A549 (cell line): ENCODE measurements at regions not wholly inside any gene's neighbourhood (a gene's known extent, or its start where the extent isn't known, plus 50 kb on each side); places are given as distances from the start of the nearest gene placed in this dataset.
"Not testable (repeated sequence)": the region's sequence is repeated elsewhere in the genome, so short reads cannot be mapped to it uniquely, and the experiment has no call there.

Experiments
- ATAC-seq, 2 experiments: fragments of 200-7000 bp in 1 of 2; fragments of >200 bp in 1 of 2; cut with Nextera tagmentation in 1 of 2; cut with Tn5 transposase in 1 of 2; 3 replicates each; pipeline versions ENCODE4 v1.8.0 to v1.9.1; 2018 to 2020; ENCODE audit warnings: mild to moderate bottlenecking in 1 of 2, moderate library complexity in 1 of 2
- CTCF ChIA-PET: fragments of 300-600 bp; sonication (Branson Sonifier 250); formaldehyde crosslinking; extraction: SDS; loops from one replicate; lab custom pipeline; 2021; ENCODE audit warnings: antibody characterized with exemption, inconsistent platforms; lab: Yijun Ruan, JAX
- POLR2A ChIA-PET: fragments of 350-600 bp; formaldehyde crosslinking; extraction: SDS; loops from one replicate; lab custom pipeline; 2021; ENCODE audit warnings: antibody characterized with exemption, inconsistent platforms; lab: Yijun Ruan, JAX
- DNase-seq, 2 experiments: peaks; one replicate each; pipeline versions ENCODE4 v3.0.0 to v3.0.0-alpha.2; 2011 to 2016; ENCODE audit warnings: low read depth in 1 of 2, low spot score in 1 of 2
- FAIRE-seq: peaks from 2 replicates; lab custom pipeline; 2011; peaks lifted over from hg19 to GRCh38; lab: Jason Lieb, UNC
- H3K27ac ChIP-seq, 2 experiments: fragments of >200 bp; sonication (Bioruptor Twin); formaldehyde crosslinking; 3 replicates each; pipeline ENCODE4 v1.5.1; 2016 to 2017
- H3K4me1 ChIP-seq: fragments of >200 bp; sonication (Bioruptor Twin); formaldehyde crosslinking; 3 replicates; pipeline ENCODE4 v1.6.1; 2016
- H3K4me2 ChIP-seq: fragments of >200 bp; sonication (Bioruptor Twin); formaldehyde crosslinking; 3 replicates; pipeline ENCODE4 v1.6.1; 2016
- H3K4me3 ChIP-seq: fragments of >200 bp; sonication (Bioruptor Twin); formaldehyde crosslinking; 3 replicates; pipeline ENCODE4 v1.5.1; 2016
- H3K9me3 ChIP-seq: fragments of >200 bp; sonication (Bioruptor Twin); formaldehyde crosslinking; 3 replicates; pipeline ENCODE4 v1.6.1; 2016
- CBX2 ChIP-seq: fragments of 200-600 bp; sonication (generic); IDR thresholded peaks from 2 replicates; pipeline ENCODE4 v1.6.1; 2016; ENCODE audit warnings: low read depth, mild to moderate bottlenecking, borderline replicate concordance
- CBX8 ChIP-seq: fragments of 200-600 bp; sonication (generic); IDR thresholded peaks from 2 replicates; pipeline ENCODE4 v1.6.1; 2016
- CHD2 ChIP-seq: fragments of 150-350 bp; IDR thresholded peaks from 2 replicates; pipeline ENCODE4 v1.6.1; 2014; ENCODE audit warnings: low read length; ENCODE audit not compliant: partially characterized antibody
- CTCF ChIP-seq: fragments of >200 bp; sonication (Bioruptor Twin); formaldehyde crosslinking; IDR thresholded peaks from 3 replicates; pipeline ENCODE4 v1.5.1; 2016
- E2F6 ChIP-seq: IDR thresholded peaks from 2 replicates; pipeline ENCODE4 v1.6.1; 2012; ENCODE audit warnings: low read depth, borderline replicate concordance
- EP300 ChIP-seq, 2 experiments: fragments of >200 bp; sonication (Bioruptor Twin); formaldehyde crosslinking; IDR thresholded peaks; 2 replicates in 1 of 2; 3 replicates in 1 of 2; pipeline ENCODE4 v1.6.1; 2016 to 2017
- FOXS1 ChIP-seq: fragments of 250-450 bp; sonication (Bioruptor Pico); IDR thresholded peaks from 2 replicates; pipeline ENCODE4 v1.5.0; 2020; ENCODE audit warnings: mild to moderate bottlenecking, moderate library complexity
- HEYL ChIP-seq: fragments of 250-450 bp; sonication (Bioruptor Pico); IDR thresholded peaks from 2 replicates; pipeline ENCODE4 v1.8.0; 2021; ENCODE audit warnings: mild to moderate bottlenecking, moderate library complexity
- HOXA7 ChIP-seq: fragments of 250-450 bp; sonication (Bioruptor Pico); IDR thresholded peaks from 2 replicates; pipeline ENCODE4 v1.5.0; 2020; ENCODE audit warnings: mild to moderate bottlenecking, moderate library complexity
- HOXB13 ChIP-seq: fragments of 250-450 bp; sonication (Bioruptor Pico); IDR thresholded peaks from 2 replicates; pipeline ENCODE4 v1.5.0; 2020; ENCODE audit warnings: low read depth, mild to moderate bottlenecking, moderate library complexity
- JUN ChIP-seq, 2 experiments: fragments of >200 bp; sonication (Bioruptor Twin); formaldehyde crosslinking; IDR thresholded peaks; 2 replicates in 1 of 2; 3 replicates in 1 of 2; pipeline ENCODE4 v1.6.1; 2016 to 2017
- KDM5A ChIP-seq: fragments of 200-600 bp; sonication (generic); IDR thresholded peaks from 2 replicates; pipeline ENCODE4 v1.6.1; 2016; ENCODE audit warnings: antibody characterized with exemption, mild to moderate bottlenecking
- MAFK ChIP-seq: fragments of 450-650 bp; IDR thresholded peaks from 2 replicates; pipeline ENCODE4 v1.6.1; 2014; ENCODE audit not compliant: partially characterized antibody
- MAZ ChIP-seq: fragments of 150-350 bp; IDR thresholded peaks from 2 replicates; pipeline ENCODE4 v1.6.1; 2014; ENCODE audit warnings: antibody characterized with exemption, low read depth, low read length, borderline replicate concordance
- MYC ChIP-seq: IDR thresholded peaks from 2 replicates; pipeline ENCODE4 v1.6.1; 2012; ENCODE audit warnings: mild to moderate bottlenecking, inconsistent platforms, low read length, improper control_type of control experiment, borderline replicate concordance
- NPAS2 ChIP-seq: fragments of 250-450 bp; sonication (Bioruptor Pico); IDR thresholded peaks from 2 replicates; pipeline ENCODE4 v1.8.0; 2022; ENCODE audit warnings: mild to moderate bottlenecking, moderate library complexity, borderline replicate concordance
- NR3C1 ChIP-seq: fragments of >200 bp; sonication (Bioruptor Twin); formaldehyde crosslinking; IDR thresholded peaks from 3 replicates; pipeline ENCODE4 v1.6.1; 2017
- RARB ChIP-seq: fragments of 250-450 bp; sonication (Bioruptor Pico); IDR thresholded peaks from 2 replicates; pipeline ENCODE4 v1.8.0; 2021; ENCODE audit warnings: mild to moderate bottlenecking, moderate library complexity
- REST ChIP-seq: fragments of 200-600 bp; sonication (generic); IDR thresholded peaks from 2 replicates; pipeline ENCODE4 v1.6.1; 2016; ENCODE audit warnings: antibody characterized with exemption, mild to moderate bottlenecking, moderate library complexity
- WGBS: methylation state at CpG from one replicate; pipeline ENCODE4 v1.1.6; 2017; ENCODE audit errors: missing lambda C conversion rate; 5-methylcytosine and 5-hydroxymethylcytosine counted together
- TF ChIP-seq, protein P1 (sequence below): IDR thresholded peaks from 2 replicates; pipeline ENCODE4 v1.6.1; 2012
- TF ChIP-seq, protein P2 (sequence below): fragments of 250-450 bp; sonication (Bioruptor Pico); IDR thresholded peaks from 2 replicates; pipeline ENCODE4 v1.5.0; 2020; ENCODE audit warnings: low read depth, mild to moderate bottlenecking, moderate library complexity
- TF ChIP-seq, protein P3 (sequence below): fragments of >200 bp; sonication (Bioruptor Twin); formaldehyde crosslinking; IDR thresholded peaks from 2 replicates; pipeline ENCODE4 v1.6.1; 2016

- FAIRE-seq: no peak
- TF ChIP-seq, protein P1, sequence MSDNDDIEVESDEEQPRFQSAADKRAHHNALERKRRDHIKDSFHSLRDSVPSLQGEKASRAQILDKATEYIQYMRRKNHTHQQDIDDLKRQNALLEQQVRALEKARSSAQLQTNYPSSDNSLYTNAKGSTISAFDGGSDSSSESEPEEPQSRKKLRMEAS: no peak
- TF ChIP-seq MYC (no peak), HOXB13 (CRISPR knock-in tag) (no peak), NPAS2 (CRISPR knock-in tag) (no peak), EP300 (IDR thresholded peaks at IDR 0.05) (no peak), E2F6 (no peak), NR3C1 (no peak)
- WGBS: 82% methylated on average over 4 of the region's 4 CpGs
- Histone ChIP-seq H3K27ac (no peak overlapping the region), H3K4me3 (no peak overlapping the region), H3K4me1 (no peaks in the 10 kb centered on the region), H3K9me3 (no peaks in the 10 kb centered on the region), H3K4me2 (no peak overlapping the region)
- ChIA-PET POLR2A (no interaction called here), CTCF (no interaction called here)
- no peak for DNase-seq
- ATAC-seq: no peak
Measured at GRCh38 chr7:79646278-79646677, 192.8 kb upstream of the MAGI2 start.

DNA sequence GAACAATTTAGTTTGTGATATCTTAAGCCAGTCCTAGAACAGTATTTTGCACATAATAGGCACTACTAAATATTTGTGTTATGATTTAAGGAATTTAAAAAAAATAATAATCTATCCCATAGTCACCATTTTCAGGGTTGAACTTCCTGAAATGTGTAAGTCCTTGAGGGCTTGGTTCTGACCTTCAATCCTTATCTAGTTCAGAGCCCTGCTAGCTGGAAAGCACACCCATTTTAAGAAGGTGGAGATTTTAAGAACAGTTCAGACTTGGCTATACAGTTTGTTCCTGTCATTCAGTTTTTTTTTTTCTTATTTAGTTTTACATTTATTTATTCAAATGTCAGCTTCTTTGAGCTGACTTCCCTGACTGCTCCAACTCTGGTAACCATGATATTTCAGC lies 183.4 kb upstream of the MAGI2 start:
- ChIA-PET POLR2A (no interaction called here), CTCF (no interaction called here)
- no peak for DNase-seq
- no peak overlapping the region for H3K27ac ChIP-seq
- no peaks in the 10 kb centered on the region for H3K9me3 ChIP-seq
- FAIRE-seq: no peak
- TF ChIP-seq, protein P2, sequence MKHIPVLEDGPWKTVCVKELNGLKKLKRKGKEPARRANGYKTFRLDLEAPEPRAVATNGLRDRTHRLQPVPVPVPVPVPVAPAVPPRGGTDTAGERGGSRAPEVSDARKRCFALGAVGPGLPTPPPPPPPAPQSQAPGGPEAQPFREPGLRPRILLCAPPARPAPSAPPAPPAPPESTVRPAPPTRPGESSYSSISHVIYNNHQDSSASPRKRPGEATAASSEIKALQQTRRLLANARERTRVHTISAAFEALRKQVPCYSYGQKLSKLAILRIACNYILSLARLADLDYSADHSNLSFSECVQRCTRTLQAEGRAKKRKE: no peak
- TF ChIP-seq E2F6 (no peak), HEYL (CRISPR knock-in tag) (no peak), JUN (IDR thresholded peaks at IDR 0.05) (no peak), MAFK (no peak), CHD2 (no peak)
- no peaks in the 10 kb centered on the region for H3K4me1 ChIP-seq
- no peak overlapping the region for H3K4me2 ChIP-seq
- no peak overlapping the region for H3K4me3 ChIP-seq
- no peak for ATAC-seq

DNA sequence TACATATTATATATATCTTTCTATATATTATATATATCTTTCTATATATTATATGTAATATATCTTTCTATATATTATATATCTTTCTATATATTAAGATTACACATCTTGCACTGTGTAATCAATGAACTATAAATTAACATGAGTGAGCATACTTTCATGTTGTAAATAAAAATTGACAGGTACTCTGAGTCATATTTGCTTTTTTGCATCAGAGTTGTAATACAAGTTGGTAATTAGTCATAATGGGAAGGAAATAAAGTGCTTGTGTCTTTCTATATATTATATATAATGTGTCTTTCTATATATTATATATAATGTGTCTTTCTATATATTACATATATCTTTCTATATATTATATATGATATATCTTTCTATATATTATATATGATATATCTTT lies 172.5 kb upstream of the MAGI2 start:
- H3K27ac ChIP-seq, FAIRE-seq, H3K4me3 ChIP-seq, ATAC-seq, POLR2A ChIA-PET, H3K4me2 ChIP-seq, H3K4me1 ChIP-seq, H3K9me3 ChIP-seq, DNase-seq, CTCF ChIA-PET: not testable (repeated sequence)

DNA sequence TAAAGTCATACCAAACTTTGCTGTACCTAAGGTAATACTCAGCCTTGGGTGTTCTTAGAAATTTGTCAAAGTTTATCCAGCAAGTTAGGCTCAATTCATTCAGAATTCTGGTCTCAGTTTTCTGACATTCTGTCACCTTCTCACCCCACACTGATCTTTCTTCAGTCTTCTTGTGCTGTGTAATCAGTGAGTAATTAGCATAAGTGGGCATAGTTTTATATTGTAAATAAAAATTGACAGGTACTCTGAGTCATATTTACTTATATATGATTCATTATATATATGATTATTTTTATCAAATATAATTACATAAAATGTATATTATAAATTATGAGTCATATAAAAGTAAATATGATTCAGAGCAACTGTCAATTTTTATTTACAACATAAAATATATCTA lies 170.9 kb upstream of the MAGI2 start:
- no peak overlapping the region for H3K4me3 ChIP-seq
- DNase-seq: no peak
- H3K4me2 ChIP-seq: no peak overlapping the region
- TF ChIP-seq, protein P1: no peak
- TF ChIP-seq MAZ (no peak), FOXS1 (CRISPR knock-in tag) (no peak), JUN (IDR thresholded peaks at IDR 0.05) (no peak), HOXA7 (CRISPR knock-in tag) (no peak), KDM5A (no peak), CBX2 (no peak), RARB (no peak), CTCF (no peak), CBX8 (no peak), REST (no peak)
- TF ChIP-seq, protein P3, sequence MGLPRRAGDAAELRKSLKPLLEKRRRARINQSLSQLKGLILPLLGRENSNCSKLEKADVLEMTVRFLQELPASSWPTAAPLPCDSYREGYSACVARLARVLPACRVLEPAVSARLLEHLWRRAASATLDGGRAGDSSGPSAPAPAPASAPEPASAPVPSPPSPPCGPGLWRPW: no peak
- no peaks in the 10 kb centered on the region for H3K4me1 ChIP-seq
- H3K9me3 ChIP-seq: no peaks in the 10 kb centered on the region
- no peak for FAIRE-seq
- no peak for ATAC-seq
- ChIA-PET POLR2A (no interaction called here), CTCF (no interaction called here)
- H3K27ac ChIP-seq: no peak overlapping the region
